ENCODE measurements at regions not wholly inside any gene's neighbourhood (a gene's known extent, or its start where the extent isn't known, plus 50 kb on each side); places are given as distances from the start of the nearest gene placed in this dataset.

DNA sequence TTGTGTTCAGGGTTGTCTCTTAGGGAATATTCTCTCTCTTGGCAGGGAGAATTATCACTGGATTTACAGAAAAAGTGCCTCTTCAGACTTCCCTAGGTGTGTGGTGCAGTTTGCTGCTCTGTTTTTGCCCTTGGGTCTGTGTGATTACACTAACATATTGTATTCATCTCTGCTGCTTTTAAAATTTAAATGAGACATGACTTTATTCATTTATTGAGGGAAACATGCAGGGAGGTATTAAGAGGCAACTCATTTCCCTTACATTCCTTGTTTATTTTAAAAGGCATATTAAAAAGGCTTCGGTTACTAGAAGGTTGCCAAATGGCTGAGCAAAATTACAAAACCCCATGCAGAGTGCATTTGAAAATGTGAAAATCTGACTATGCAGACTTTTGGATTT is 135.1 kb upstream of the GEMIN8 start:
- Histone ChIP-seq H3K27ac (ENCODE audit: low read length) (no peak overlapping the region), H2AFZ (ENCODE audit: low read depth, low read length) (no peak overlapping the region), H3K27me3 (ENCODE audit: insufficient read depth, low read depth, low read length) (no peaks in the 10 kb centered on the region), H3K36me3 (ENCODE audit: insufficient read depth, low read length) (no peaks in the 10 kb centered on the region), H3K79me2 (replicated peaks; ENCODE audit: insufficient read depth, low read length) (no peaks in the 10 kb centered on the region), H3K9me2 (ENCODE audit: insufficient read depth, low read length) (no peaks in the 10 kb centered on the region), H3K9me3 (ENCODE audit: low read length) (no peaks in the 10 kb centered on the region), H3K9ac (ENCODE audit: low read length) (no peak overlapping the region), H3K4me3 (ENCODE audit: low read length) (no peak overlapping the region), H4K20me1 (ENCODE audit: insufficient read depth) (no peaks in the 10 kb centered on the region), H3K4me2 (ENCODE audit: low read length) (no peak overlapping the region), H3F3A (ENCODE audit: insufficient read depth, low read length, poor library complexity, severe bottlenecking) (no peaks in the 10 kb centered on the region)
- no peak for TF ChIP-seq MXI1 (conservative IDR thresholded peaks at IDR 0.05; ENCODE audit: poor library complexity, severe bottlenecking)
- no peak for TF ChIP-seq TAF1 (IDR thresholded peaks at IDR 0.05; ENCODE audit: low read depth)
- TF ChIP-seq POLR2AphosphoS5 (IDR thresholded peaks at IDR 0.05) = no peak
- TF ChIP-seq CTCF (IDR thresholded peaks at IDR 0.05; ENCODE audit: poor library complexity, severe bottlenecking) = no peak
- no peak for TF ChIP-seq RAD21 (conservative IDR thresholded peaks at IDR 0.05)
- TF ChIP-seq EZH2 (IDR thresholded peaks at IDR 0.05; ENCODE audit: borderline replicate concordance, insufficient read depth, low read length, poor library complexity, severe bottlenecking) = no peak
- TF ChIP-seq SMC3 (conservative IDR thresholded peaks at IDR 0.05; ENCODE audit: poor library complexity) = no peak
- TF ChIP-seq, protein P1, sequence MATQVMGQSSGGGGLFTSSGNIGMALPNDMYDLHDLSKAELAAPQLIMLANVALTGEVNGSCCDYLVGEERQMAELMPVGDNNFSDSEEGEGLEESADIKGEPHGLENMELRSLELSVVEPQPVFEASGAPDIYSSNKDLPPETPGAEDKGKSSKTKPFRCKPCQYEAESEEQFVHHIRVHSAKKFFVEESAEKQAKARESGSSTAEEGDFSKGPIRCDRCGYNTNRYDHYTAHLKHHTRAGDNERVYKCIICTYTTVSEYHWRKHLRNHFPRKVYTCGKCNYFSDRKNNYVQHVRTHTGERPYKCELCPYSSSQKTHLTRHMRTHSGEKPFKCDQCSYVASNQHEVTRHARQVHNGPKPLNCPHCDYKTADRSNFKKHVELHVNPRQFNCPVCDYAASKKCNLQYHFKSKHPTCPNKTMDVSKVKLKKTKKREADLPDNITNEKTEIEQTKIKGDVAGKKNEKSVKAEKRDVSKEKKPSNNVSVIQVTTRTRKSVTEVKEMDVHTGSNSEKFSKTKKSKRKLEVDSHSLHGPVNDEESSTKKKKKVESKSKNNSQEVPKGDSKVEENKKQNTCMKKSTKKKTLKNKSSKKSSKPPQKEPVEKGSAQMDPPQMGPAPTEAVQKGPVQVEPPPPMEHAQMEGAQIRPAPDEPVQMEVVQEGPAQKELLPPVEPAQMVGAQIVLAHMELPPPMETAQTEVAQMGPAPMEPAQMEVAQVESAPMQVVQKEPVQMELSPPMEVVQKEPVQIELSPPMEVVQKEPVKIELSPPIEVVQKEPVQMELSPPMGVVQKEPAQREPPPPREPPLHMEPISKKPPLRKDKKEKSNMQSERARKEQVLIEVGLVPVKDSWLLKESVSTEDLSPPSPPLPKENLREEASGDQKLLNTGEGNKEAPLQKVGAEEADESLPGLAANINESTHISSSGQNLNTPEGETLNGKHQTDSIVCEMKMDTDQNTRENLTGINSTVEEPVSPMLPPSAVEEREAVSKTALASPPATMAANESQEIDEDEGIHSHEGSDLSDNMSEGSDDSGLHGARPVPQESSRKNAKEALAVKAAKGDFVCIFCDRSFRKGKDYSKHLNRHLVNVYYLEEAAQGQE (IDR thresholded peaks at IDR 0.05; ENCODE audit: borderline replicate concordance) = no peak
- no peak for TF ChIP-seq EP300 (conservative IDR thresholded peaks at IDR 0.05; ENCODE audit: poor library complexity, severe bottlenecking)

GRCh38 chrX:14125462-14125861 is 95.8 kb upstream of the GEMIN8 start:
- Histone ChIP-seq H3K9me2 (ENCODE audit: insufficient read depth, low read length) (no peaks in the 10 kb centered on the region), H3K9ac (ENCODE audit: low read length) (no peak overlapping the region), H3K79me2 (replicated peaks; ENCODE audit: insufficient read depth, low read length) (no peaks in the 10 kb centered on the region), H3K4me3 (ENCODE audit: low read length) (no peak overlapping the region), H3F3A (ENCODE audit: insufficient read depth, low read length, poor library complexity, severe bottlenecking) (no peaks in the 10 kb centered on the region), H4K20me1 (ENCODE audit: insufficient read depth) (no peaks in the 10 kb centered on the region), H3K27me3 (ENCODE audit: insufficient read depth, low read depth, low read length) (no peaks in the 10 kb centered on the region), H3K27ac (ENCODE audit: low read length) (no peak overlapping the region), H3K4me2 (ENCODE audit: low read length) (no peak overlapping the region), H3K9me3 (ENCODE audit: low read length) (no peaks in the 10 kb centered on the region), H3K36me3 (ENCODE audit: insufficient read depth, low read length) (no peaks in the 10 kb centered on the region), H2AFZ (ENCODE audit: low read depth, low read length) (no peak overlapping the region)
- TF ChIP-seq MXI1 (conservative IDR thresholded peaks at IDR 0.05; ENCODE audit: poor library complexity, severe bottlenecking) = no peak
- no peak for TF ChIP-seq TAF1 (IDR thresholded peaks at IDR 0.05; ENCODE audit: low read depth)
- TF ChIP-seq, protein P1 (IDR thresholded peaks at IDR 0.05; ENCODE audit: borderline replicate concordance) = no peak
- TF ChIP-seq POLR2AphosphoS5 (IDR thresholded peaks at IDR 0.05) = no peak
- no peak for TF ChIP-seq SMC3 (conservative IDR thresholded peaks at IDR 0.05; ENCODE audit: poor library complexity)
- TF ChIP-seq RAD21 (conservative IDR thresholded peaks at IDR 0.05) = no peak
